Medulla oblongata (tissue), 1 donor: ENCODE measurements at regions not wholly inside any gene's neighbourhood (a gene's known extent, or its start where the extent isn't known, plus 50 kb on each side); places are given as distances from the start of the nearest gene placed in this dataset.

ENCODE experiments used
- DNase-seq: peaks from one replicate; pipeline ENCODE4 v3.0.0-alpha.2; 2015; ENCODE audit errors: extremely low spot score

DNA sequence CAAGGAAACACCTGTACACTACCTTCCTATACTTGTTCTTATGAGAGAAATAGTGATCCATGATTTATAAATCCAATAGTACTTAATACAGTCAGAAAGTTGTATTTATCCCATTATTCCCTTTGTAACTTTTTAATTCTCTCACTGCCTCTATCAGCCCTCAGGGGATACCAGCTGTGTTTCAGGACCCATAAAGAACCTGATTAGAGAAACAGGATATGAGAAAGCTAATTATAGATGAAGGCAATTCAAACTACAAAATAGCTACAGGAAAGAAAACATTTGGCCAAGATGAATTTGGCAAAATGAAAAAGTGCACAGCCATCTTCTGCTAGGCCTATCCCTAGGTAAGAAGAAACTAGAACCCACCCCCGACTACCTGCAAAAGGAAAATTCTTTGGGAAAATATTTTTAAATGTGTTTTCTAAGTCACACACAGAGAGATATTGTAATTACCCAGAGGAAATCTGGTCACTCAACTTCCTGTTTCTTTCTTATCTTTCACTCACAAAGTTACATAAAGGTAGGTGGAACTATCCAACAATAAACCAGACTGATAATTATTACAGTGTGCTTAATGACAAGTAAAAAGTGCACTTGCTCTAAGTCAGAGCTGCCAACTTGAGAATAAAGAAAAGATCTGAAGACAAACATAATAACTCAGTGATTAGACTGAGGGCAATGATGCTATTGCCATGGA lies 836.5 kb upstream of the HTR2C start:
- no peak for DNase-seq

DNA sequence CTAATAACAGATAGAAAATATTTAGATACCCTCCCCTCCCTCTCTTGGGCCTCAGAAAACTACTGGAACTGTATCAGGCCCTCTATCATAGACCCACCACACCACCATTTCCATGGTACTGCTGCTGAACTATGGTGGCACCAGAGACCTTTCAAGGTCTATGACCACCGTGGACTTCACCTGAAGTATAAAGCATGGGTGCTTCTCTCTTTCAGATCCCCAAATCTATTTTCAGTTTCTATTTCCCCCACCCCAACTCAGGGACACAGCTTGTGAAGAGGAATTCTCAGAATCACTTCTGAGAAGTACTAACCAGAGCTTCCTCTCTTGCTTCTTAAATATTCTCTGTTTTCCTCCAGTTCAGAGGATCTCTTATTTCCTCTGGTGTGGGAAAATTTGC lies 840.8 kb upstream of the HTR2C start:
- no peak for DNase-seq

DNA sequence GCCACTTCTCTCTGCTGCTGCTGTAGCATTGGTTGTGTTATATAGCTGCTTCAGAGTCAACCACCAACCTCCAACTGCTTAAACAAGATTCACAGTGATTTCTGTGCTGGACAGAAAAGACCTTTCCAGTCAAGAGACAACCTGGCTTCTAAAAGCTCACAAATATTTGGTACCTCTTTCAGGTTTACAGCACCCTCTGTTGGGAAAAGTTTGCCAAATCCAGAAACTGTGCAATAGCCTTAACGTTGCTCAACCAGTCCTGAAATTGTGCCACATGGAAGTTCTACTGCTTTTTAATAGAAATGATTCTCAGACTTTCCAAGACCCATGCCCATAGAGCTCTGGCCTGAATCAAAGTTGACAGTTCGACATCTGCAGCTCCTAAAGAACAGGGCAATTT lies 842.1 kb upstream of the HTR2C start:
- no peak for DNase-seq

DNA sequence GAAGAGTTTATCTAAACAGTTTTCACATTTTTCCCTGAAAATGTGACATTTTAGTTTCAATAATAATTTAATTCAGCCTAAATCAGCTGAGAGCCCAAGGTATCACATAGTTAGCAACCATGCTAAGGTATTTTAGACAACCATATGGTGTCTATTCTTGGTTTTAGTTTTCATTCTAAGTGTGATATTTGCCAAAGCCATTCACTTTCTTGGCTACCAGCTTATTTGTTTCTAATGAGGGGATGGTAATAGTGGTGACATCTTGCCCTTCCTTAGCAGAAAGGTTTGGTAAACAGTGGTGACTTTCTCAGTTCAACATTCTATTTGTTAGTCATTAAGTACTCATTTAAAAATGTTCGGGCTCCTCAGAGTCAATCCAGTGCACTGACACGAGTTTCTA lies 854.9 kb upstream of the HTR2C start:
- DNase-seq, result no peak

DNA sequence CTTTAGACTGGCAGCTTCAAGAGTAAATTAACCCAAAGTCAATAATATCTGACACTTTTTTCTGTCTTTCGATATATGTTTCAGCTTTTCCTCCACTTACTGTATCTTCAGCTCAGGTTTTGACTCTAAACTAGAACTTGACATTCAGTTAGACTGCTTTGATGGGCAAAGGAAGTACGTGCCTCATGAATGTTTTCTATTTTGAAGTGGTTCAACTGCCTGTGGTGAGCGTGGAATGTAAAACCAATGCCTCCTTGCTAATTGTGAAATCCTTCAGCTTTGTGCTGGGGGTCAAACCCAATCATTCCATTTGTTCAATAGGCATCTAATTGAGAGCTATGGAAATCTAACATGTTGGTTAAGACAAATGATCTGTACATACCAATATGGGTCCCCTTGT lies 857.0 kb upstream of the HTR2C start:
- DNase-seq, result no peak

DNA sequence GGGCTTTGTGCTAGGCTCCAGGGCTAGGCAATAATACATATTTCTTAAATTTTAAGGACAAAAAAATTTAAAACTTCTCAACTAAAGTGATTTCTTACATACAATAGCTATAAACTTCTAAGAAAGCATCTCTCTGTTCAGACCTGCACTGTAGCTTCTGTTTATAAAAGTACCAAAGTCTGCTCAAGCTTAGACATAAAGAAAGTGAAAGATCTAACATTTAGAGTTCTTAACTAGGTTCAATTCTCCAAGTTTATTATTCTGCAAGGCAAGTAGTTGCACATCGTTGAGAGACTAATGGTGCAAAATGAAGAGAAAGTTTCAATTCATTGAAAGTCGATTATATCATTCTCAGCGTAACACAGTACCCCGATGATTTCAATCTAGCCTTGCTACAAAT lies 857.4 kb upstream of the HTR2C start:
- no peak for DNase-seq

DNA sequence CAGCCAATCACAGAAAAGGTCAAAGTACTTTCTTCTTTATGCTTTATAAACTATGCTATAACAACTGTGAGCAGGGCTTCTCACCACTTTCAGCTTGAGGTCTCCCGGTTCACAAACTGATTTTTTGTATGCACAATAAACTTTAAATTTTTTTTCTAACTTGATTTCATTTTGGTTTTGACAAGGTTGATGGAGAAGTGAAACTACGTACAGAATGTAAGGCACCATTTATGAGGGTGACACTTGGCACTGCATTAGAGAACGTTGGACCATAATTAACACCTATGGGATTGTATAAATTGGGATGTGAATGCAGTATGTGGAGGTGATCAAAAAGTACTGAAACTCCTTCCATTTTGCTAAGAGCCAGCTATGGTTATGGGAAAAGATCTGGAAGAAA lies 857.9 kb upstream of the HTR2C start:
- DNase-seq, result no peak

DNA sequence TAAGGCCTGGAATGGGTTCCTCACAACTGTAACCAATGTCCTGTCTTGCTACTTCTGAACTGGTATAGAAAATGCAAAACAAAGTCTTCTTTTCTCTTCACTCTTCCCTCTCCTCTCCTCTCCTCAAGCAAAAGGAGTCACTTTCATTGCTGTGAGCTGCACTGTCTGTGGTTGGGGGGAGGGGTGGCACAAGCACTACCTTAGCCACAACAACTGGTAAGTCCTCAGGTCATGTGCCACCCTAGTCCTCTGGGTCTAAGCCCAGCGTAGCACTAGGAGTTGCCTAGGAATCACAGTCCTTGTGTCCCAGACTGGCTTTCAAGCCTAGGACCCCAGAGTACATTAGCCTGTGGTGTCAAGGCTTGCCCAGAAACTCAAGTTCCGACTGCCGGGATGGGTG lies 859.3 kb upstream of the AMOT start:
- no peak for DNase-seq

DNA sequence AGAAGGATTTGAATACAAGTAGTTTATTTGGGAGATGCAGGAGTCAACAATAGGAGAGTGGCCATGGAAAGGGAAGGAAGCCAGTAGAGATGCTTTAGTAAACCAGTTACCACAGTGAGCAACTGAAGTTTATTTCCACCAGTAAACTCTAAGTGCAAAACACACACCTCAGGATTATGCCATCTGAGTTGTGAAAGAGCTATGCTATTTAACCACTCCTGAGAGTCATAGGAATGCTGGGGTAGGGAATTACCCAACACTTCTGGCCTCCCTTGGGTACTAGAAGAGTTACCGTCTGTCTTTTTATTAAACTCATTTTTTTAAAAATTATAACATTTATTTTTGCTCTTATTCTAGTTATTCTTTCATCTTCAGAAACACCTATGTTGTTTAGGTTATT lies 834.6 kb upstream of the AMOT start:
- DNase-seq, result no peak

DNA sequence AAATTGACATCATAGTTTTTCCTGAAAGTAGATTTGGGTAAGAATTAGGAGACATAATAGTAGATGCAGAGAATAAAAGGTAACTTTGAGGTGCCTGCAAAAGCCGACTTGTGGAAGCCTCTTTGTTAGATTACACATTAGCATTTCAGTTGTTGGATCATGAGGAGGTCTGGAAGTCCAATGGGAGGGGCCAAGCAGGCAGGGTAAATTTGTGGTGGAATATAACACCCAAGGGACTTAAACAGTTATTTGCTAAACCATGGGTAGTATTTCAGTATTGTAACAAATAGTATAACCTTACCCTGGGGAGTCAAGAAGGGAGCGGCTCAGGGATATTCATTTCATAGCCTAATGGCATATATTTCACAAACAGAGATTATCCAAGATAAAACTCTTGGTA lies 810.7 kb upstream of the AMOT start:
- DNase-seq, result no peak

DNA sequence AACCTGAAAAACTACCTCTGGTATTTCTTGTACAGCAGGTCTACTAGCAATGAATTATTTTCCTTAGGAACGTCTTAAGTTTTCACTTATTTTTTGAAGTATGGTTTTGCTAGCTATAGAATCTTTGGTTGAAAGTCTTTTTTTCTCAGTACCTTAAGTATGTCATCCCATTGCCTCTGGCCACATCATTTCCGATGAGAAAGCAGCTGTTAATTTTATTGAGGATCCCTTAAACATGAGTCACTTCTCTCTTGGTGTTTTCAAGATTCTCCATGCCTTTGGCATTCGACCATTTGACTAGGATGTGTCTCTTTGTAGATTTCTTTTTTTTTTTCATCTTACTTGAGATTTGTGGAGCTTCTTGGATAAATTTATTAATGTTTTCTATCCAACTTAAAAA lies 803.8 kb upstream of the AMOT start:
- no peak for DNase-seq

DNA sequence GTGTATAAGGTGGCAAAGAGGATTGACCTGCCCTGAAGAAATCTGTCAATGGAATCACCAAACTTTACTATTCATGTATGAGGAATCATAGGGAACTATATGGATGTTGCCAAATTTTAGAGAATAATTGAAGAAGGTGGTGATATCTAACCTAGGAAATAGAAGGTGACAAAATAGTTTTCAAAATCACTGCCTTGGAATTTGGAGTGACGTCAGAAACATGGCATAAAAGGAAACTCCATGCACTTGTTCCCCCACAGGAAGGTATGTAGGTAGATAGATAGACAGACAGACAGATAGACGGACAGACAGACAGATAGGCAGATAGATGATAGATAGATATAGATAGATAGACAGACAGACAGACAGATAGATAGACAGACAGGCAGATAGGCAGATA lies 793.9 kb upstream of the AMOT start:
- DNase-seq, result no peak

DNA sequence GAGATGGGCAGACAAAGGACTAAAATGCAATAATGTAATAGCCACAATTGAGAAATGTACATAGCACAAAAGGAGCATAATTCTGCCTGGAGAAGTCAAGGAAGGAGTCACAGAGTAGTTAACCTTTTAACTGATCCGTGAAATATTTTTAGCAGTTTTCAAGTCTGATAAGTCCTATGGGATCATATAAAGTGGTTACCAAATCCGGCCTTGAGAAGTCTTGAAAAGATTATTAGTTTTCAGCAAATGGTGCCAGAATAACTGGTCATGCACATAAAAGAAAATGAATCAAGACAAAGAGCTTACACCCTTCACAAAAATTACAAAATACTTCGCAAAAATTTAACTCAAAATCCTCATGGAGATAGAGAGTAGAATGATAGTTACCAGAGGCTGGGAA lies 788.7 kb upstream of the AMOT start:
- DNase-seq, result no peak

DNA sequence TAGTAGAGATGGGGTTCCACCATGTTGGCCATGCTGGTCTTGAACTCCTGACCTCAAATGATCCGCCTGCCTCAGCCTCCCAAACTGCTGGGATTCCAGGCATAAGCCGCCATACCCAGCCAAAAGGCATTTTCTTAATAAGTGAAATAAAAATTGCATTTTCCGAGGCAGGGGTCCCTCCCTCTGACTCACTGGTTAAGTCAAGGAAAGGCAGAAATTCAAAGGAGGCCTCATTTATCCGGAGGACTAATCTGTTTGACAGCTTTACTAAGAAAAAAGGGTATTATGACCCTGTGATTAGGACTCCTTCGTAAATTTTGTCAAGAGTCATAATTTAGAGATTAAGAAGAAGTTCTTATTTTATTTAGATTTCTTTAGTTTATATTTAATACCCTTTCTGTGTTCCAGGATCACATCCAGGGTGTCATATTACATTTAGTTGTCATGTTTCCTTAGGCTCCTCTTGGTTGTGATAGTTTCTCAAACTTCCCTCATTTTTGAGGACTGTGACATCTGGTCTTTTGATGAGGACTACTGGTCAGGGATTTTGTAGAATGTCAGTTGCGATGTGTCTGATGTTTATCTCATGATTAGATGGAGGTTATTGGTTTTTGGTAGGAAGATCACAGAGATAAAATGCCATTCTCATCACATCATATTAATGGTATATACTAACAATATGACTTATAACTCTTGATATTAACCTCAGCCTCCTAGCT lies 753.7 kb upstream of the AMOT start:
- DNase-seq, result no peak

DNA sequence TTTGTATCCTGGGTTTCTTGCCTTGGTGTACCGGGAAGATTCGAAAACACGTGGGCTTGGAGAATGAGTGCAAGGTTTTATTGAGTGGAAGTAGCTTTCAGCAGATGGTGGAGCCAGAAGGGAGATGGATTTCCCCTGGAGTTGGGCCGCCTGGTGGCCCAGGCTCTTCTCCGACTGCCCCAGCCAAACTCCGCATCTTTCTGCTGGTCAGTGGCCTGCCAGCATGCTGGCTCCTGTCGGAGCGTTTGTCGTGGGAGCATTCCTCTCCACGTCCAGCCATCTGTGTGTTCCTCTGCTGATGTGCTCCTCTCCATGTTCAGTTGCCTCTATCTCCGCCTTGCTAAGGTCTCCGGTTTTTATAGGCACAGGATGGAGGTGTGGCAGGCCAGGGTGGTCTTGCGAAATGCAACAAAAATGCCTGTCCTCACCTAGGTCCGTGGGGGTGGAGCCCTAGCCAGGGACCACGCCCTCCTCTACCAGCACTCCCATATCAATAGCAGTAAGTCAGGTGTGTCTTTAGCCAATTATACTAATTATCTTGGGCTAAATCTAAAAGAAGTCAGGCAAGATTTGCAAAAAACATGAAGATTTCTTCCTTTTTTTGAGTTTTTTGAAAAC lies 745.8 kb upstream of the AMOT start:
- DNase-seq, result no peak

DNA sequence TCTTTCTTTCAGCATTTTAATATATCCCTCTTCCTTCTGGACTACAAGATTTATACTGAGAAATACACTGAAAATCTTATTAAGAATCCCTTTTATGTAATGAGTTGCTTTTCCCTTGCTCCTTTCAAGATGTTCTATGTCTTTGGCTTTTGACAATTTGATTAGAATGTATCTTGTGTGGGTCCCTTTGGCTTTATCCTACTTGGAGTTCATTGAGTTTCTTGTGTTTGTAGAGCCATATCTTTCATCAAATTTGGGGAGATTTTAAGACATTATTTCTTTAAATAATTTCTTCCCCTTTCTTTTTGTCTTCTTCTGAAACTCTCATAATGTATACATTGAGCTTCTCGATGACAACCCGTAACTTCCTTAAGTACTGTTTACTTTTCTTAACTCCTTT lies 739.9 kb upstream of the AMOT start:
- no peak for DNase-seq

DNA sequence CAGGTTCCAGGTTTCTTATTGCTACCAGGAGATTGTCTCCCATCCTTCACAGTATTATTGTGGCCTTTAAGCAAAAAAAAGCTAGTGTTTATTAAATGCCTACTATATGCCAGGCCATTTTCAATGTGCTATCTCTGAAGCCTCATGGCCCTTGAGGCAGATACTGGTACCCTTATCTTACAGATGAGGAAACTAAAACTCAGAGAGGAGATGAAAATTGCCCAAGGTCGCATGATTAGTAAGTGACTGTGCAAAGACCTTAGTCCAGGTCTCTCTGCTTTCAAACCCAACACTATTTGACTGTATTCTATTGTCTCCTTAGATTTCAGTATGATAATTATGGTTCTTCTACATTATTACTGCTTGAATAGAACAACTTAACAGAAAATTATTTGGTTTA lies 717.9 kb upstream of the AMOT start:
- no peak for DNase-seq

DNA sequence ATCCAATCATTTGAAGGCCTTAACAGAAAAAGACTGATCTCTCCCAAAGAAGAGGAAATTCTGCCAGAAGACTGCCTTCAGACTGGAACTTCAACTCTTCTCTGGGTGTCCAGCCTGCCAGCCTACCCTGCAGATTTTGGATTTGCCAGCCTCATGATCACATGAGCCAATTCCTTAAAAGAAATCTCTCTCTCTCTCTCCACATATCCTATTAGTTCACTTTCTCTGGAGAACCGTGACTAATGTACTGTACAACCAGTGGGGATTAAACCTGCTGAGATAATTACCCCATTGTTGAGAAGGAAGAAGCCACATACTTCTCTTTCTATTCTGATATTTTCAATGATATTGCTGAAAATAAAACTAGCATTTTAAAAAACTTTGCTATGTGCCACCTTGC lies 711.3 kb upstream of the AMOT start:
- DNase-seq, result no peak

DNA sequence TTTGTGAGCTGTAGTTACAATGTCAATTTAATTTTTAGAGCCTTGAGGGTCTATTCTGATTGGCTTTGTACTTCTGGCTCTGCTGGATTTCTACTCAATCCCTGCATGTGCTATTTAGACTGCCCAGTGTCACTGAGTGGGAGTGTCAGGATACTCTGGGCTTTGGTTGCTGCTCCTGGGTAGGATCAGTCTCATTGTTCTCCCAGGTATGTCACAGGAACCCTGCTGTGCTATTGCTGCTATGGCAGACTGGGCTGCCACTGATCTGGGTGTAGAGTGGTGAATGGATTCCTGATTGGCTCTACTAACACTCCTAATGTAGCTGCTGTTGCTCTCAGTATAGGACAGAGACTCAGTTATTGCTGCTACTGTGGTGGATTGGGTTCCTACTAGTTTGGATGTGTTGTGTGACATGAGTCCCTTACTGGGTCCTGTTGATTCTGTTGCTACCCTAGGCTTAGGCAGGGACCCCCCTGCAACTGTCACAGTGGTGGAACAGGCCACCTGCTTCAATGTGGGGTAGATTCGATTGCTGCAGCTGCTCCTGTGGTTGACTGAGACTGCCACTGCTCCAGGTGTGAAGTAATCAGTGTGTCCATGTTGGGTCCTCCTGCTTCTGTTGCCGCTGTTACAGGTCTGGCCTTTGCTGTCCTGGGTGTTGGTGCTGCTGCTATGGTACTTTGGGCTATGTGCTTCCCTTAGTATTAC lies 707.8 kb upstream of the AMOT start:
- no peak for DNase-seq

DNA sequence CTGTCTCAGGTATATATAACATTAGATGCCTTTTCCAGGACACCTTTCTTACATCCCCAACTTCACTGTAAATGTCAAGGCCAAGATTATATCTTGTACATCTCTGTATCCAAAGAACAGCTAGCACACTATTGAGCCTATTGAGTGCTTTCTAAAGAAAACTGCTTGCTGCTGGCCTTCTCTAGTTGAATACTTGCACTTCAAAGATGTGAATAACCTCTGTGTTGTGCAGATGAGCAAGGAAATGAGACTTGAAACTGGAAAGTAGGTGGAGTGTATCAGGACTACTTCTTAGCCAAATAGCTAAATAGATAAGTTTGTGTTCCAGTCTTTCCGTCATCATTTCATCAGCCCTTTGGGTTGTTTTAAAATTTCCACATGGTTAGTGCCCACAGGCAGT lies 704.4 kb upstream of the AMOT start:
- DNase-seq, result no peak

DNA sequence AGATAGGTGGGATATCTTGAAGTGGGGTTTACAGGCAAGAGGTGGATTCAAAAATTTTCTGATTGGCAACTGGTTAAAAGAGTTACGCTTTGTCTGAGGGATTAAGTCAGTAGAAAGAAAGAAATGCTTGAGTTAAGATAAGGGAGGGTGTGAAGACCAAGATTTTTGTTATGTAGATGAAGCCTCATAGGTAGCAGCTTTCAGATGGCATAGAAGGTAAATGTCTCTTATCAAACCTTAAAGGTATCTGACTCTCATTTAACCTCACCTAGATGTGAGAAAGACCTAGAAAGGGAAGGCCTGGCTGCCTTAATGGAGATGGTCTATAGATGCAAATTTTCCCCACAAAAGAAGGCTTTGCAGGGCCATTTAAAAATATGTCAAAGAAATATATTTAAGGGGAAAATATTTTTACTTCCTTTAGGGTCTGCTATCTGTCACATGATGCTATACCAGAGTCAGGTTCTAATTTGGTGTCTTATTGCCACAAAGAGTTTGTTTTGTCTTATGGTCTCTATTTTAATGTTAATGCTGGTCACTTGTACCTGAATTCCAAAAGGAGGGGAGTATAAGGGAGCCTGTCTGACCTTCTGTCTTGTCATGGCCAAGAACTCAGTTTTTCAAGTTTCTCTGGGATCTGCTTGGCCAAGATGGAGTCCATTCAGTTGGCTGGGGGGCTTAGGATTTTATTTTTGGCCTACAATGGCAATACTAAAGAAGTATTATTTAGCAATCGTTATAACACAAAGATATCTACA lies 699.1 kb upstream of the AMOT start:
- DNase-seq, result no peak

DNA sequence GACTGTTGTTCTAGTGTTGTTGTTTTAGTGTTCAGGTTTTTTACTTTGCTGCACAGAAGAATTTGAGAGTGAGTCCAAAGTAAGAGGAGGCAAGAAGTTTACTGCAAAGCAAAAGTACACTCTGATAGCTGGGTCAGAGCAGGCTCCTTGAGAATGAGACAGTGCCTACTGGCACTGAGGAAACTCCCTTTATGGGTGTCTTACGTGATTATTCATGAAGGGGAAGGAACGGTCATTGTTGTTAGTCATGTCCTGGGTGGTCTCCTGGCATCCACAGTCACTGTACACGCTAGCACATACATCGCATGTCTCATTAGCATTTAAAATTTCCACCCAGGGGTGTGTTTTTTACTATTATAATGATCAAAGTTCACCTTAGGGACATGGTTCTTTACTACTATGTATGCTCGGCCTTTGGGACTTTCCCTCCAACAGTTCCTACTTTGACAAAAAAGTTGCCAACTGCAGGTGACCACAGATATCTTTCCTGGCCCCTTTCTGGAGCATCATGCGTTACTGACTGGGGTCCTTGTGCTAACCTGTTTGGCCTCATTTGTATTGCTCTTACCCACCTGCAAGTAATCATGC lies 688.9 kb upstream of the AMOT start:
- no peak for DNase-seq
